ENCODE measurements at regions not wholly inside any gene's neighbourhood (a gene's known extent, or its start where the extent isn't known, plus 50 kb on each side); places are given as distances from the start of the nearest gene placed in this dataset.

DNA sequence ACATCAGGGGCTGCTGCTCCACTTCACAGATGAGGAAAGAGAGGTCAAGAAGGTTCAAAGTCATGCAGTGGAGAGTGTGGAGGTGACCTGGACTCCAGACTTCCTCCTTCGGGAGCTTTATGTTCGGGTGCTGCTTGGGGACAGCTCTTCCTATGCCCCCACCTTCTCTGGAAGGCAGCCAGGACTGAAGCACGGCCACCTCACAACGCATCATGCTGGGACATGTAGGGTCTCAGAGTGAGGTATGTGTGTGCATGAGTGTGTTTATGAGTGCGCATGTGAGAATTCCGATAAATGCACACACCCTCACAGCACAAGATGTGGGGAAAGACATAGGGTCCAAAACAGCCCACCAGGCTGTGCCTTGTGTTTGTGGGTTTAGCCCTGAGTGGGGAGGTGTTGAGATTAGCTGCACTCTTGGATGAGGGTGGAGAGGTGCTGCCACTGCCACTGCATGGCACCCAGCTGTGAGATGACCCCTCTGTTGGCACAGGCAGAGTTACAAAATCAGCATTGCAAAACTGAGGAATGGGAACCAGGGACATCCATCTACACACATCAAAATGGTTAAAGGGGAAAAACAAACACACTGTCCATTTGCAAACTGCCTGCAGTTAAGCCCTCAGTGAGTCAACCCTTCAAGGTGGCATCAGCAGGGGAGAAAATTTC is 367.4 kb downstream of the SEC14L1 start:
- TF ChIP-seq, protein P1, sequence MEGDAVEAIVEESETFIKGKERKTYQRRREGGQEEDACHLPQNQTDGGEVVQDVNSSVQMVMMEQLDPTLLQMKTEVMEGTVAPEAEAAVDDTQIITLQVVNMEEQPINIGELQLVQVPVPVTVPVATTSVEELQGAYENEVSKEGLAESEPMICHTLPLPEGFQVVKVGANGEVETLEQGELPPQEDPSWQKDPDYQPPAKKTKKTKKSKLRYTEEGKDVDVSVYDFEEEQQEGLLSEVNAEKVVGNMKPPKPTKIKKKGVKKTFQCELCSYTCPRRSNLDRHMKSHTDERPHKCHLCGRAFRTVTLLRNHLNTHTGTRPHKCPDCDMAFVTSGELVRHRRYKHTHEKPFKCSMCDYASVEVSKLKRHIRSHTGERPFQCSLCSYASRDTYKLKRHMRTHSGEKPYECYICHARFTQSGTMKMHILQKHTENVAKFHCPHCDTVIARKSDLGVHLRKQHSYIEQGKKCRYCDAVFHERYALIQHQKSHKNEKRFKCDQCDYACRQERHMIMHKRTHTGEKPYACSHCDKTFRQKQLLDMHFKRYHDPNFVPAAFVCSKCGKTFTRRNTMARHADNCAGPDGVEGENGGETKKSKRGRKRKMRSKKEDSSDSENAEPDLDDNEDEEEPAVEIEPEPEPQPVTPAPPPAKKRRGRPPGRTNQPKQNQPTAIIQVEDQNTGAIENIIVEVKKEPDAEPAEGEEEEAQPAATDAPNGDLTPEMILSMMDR (conservative IDR thresholded peaks at IDR 0.05; ENCODE audit: low read depth, low read length): no peak
- no peak for TF ChIP-seq EZH2 (IDR thresholded peaks at IDR 0.05; ENCODE audit: low read length, unreplicated experiment)
- no peak for TF ChIP-seq EZH2phosphoT487 (IDR thresholded peaks at IDR 0.05; ENCODE audit: borderline replicate concordance, low read length)

Data from PC-3 (cell line).